GM23338 (cell line): ENCODE measurements at regions not wholly inside any gene's neighbourhood (a gene's known extent, or its start where the extent isn't known, plus 50 kb on each side); places are given as distances from the start of the nearest gene placed in this dataset.

Source experiments
- POLR2AphosphoS5 ChIP-seq: IDR thresholded peaks from 2 replicates; pipeline ENCODE4 v1.6.1; 2016; ENCODE audit warnings: antibody characterized with exemption, low read depth
- TF ChIP-seq, protein P1 (sequence below), 2 experiments: fragments of 200-600 bp in 1 of 2; sonication (generic) in 1 of 2; conservative IDR thresholded peaks; 2 replicates each; pipeline versions ENCODE4 v1.5.1 to v1.6.1; 2016 to 2017; ENCODE audit warnings: antibody characterized with exemption in 2 of 2, low read depth in 2 of 2, mild to moderate bottlenecking in 2 of 2, moderate library complexity in 1 of 2

- TF ChIP-seq, protein P1, sequence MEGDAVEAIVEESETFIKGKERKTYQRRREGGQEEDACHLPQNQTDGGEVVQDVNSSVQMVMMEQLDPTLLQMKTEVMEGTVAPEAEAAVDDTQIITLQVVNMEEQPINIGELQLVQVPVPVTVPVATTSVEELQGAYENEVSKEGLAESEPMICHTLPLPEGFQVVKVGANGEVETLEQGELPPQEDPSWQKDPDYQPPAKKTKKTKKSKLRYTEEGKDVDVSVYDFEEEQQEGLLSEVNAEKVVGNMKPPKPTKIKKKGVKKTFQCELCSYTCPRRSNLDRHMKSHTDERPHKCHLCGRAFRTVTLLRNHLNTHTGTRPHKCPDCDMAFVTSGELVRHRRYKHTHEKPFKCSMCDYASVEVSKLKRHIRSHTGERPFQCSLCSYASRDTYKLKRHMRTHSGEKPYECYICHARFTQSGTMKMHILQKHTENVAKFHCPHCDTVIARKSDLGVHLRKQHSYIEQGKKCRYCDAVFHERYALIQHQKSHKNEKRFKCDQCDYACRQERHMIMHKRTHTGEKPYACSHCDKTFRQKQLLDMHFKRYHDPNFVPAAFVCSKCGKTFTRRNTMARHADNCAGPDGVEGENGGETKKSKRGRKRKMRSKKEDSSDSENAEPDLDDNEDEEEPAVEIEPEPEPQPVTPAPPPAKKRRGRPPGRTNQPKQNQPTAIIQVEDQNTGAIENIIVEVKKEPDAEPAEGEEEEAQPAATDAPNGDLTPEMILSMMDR (conservative IDR thresholded peaks at IDR 0.05; ENCODE audit: low read depth in 2 of 2), result no peak
- TF ChIP-seq POLR2AphosphoS5, result no peak
Observed at GRCh38 chr3:127441764-127442163, 148.8 kb downstream of the TPRA1 start.
